Omental fat pad (tissue), 3 donors: ENCODE measurements at regions not wholly inside any gene's neighbourhood (a gene's known extent, or its start where the extent isn't known, plus 50 kb on each side); places are given as distances from the start of the nearest gene placed in this dataset.

ENCODE experiments used
- ATAC-seq: fragments of 150-250 bp; one replicate; pipeline ENCODE4 v1.9.1; 2016; ENCODE audit warnings: mild to moderate bottlenecking, moderate library complexity; ENCODE audit not compliant: low FRiP score
- DNase-seq: peaks from one replicate; pipeline ENCODE4 v3.0.0-alpha.2; 2019; ENCODE audit warnings: low spot score
- CTCF ChIP-seq, 3 donors: fragments of 450-650 bp; IDR thresholded peaks; one replicate each; pipeline ENCODE4 v1.5.1; 2016 to 2017; ENCODE audit warnings: antibody characterized with exemption in 3 of 3, mild to moderate bottlenecking in 3 of 3, moderate library complexity in 2 of 3

GRCh38 chr16:54654429-54654828 is 276.2 kb upstream of the IRX5 start:
- TF ChIP-seq CTCF (IDR thresholded peaks at IDR 0.05): no peak
- no peak for ATAC-seq
- DNase-seq: no peak

GRCh38 chr16:54652201-54652770 is 278.4 kb upstream of the IRX5 start:
- no peak for TF ChIP-seq CTCF (IDR thresholded peaks at IDR 0.05)
- DNase-seq: no peak
- ATAC-seq: no peak

GRCh38 chr16:54651440-54652195 is 279.0 kb upstream of the IRX5 start:
- DNase-seq (no peak), ATAC-seq (no peak)
- TF ChIP-seq CTCF (IDR thresholded peaks at IDR 0.05): no peak

GRCh38 chr16:54649876-54650275 is 280.8 kb upstream of the IRX5 start:
- no peak for DNase-seq
- no peak for ATAC-seq
- no peak for TF ChIP-seq CTCF (IDR thresholded peaks at IDR 0.05)

- no peak for TF ChIP-seq CTCF (IDR thresholded peaks at IDR 0.05)
- no peak for ATAC-seq
- no peak for DNase-seq
Measured at GRCh38 chr16:54648575-54648974, 282.1 kb upstream of the IRX5 start.

- TF ChIP-seq CTCF (IDR thresholded peaks at IDR 0.05): no peak
- no peak for ATAC-seq
Measured at GRCh38 chr16:54647725-54648221, 282.9 kb upstream of the IRX5 start.

GRCh38 chr16:54647216-54647615 is 283.4 kb upstream of the IRX5 start:
- DNase-seq (no peak), ATAC-seq (no peak)
- no peak for TF ChIP-seq CTCF (IDR thresholded peaks at IDR 0.05)

More at GRCh38 chr16:54647725-54648221, 282.9 kb upstream of the IRX5 start:
- no peak for DNase-seq
